ENCODE measurements at regions not wholly inside any gene's neighbourhood (a gene's known extent, or its start where the extent isn't known, plus 50 kb on each side); places are given as distances from the start of the nearest gene placed in this dataset.
A peak's percentile ranks its signal among the peaks of the same experiment; 100 is the strongest.

GRCh38 chr22:23522623-23523251 lies 57.4 kb downstream of the IGLL1 start:
- Mint-ChIP-seq H3K4me3 (no peak overlapping the region), H3K9me3 (no peaks in the 10 kb centered on the region), H3K36me3 (ENCODE audit: low read depth) (no peaks in the 10 kb centered on the region), H3K27me3 (peaks cover 21% of the 10 kb centered on the region), H3K27ac (no peak overlapping the region), H3K4me1 (peaks cover 3% of the 10 kb centered on the region)
- POLR2A ChIA-PET: no interaction called here
- DNase-seq: no peak
- CTCF ChIA-PET: no interaction called here

GRCh38 chr22:23521441-23522113 lies 58.5 kb downstream of the IGLL1 start:
- Mint-ChIP-seq H3K36me3 (ENCODE audit: low read depth) (no peaks in the 10 kb centered on the region), H3K4me1 (peaks cover 3% of the 10 kb centered on the region), H3K27me3 (peaks cover 21% of the 10 kb centered on the region), H3K27ac (no peak overlapping the region), H3K4me3 (peak overlapping the region; percentile 13), H3K9me3 (no peaks in the 10 kb centered on the region)
- CTCF ChIA-PET: interaction anchor here (1.2 kb wide), 1 partner anchor 328 kb away, joined by 3 read pairs; no protein-coding TSS in a partner anchor
- peak; percentile 78 for DNase-seq
- POLR2A ChIA-PET: no interaction called here

- ChIA-PET POLR2A (no interaction called here), CTCF (interaction anchor here (1.2 kb wide), 1 partner anchor 329 kb away, joined by 3 read pairs; no protein-coding TSS in a partner anchor)
- peaks cover 21% of the 10 kb centered on the region for H3K27me3 Mint-ChIP-seq
- DNase-seq: no peak
- no peaks in the 10 kb centered on the region for H3K9me3 Mint-ChIP-seq
- H3K4me3 Mint-ChIP-seq: peak overlapping the region; percentile 13
- no peaks in the 10 kb centered on the region for H3K36me3 Mint-ChIP-seq (ENCODE audit: low read depth)
- no peak overlapping the region for H3K27ac Mint-ChIP-seq
- peaks cover 3% of the 10 kb centered on the region for H3K4me1 Mint-ChIP-seq
These were observed 59.1 kb downstream of the IGLL1 start for GRCh38 chr22:23520863-23521440.

GRCh38 chr22:23519442-23520157 lies 60.5 kb downstream of the IGLL1 start:
- peaks cover 21% of the 10 kb centered on the region for H3K27me3 Mint-ChIP-seq
- H3K27ac Mint-ChIP-seq: no peak overlapping the region
- H3K9me3 Mint-ChIP-seq: no peaks in the 10 kb centered on the region
- ChIA-PET CTCF (no interaction called here), POLR2A (no interaction called here)
- no peak overlapping the region for H3K4me3 Mint-ChIP-seq
- no peak for DNase-seq
- no peaks in the 10 kb centered on the region for H3K36me3 Mint-ChIP-seq (ENCODE audit: low read depth)
- H3K4me1 Mint-ChIP-seq: peaks cover 3% of the 10 kb centered on the region

- no peak overlapping the region for H3K27ac Mint-ChIP-seq
- no peak for DNase-seq
- peaks cover 17% of the 10 kb centered on the region for H3K27me3 Mint-ChIP-seq
- ChIA-PET CTCF (no interaction called here), POLR2A (no interaction called here)
- H3K36me3 Mint-ChIP-seq (ENCODE audit: low read depth): no peaks in the 10 kb centered on the region
- H3K9me3 Mint-ChIP-seq: no peaks in the 10 kb centered on the region
- no peak overlapping the region for H3K4me3 Mint-ChIP-seq
- H3K4me1 Mint-ChIP-seq: peaks cover 3% of the 10 kb centered on the region
These were observed 61.5 kb downstream of the IGLL1 start for GRCh38 chr22:23518376-23519187.

GRCh38 chr22:23517804-23518375 lies 62.2 kb downstream of the IGLL1 start:
- ChIA-PET POLR2A (no interaction called here), CTCF (no interaction called here)
- Mint-ChIP-seq H3K27ac (no peak overlapping the region), H3K27me3 (peaks cover 13% of the 10 kb centered on the region), H3K9me3 (no peaks in the 10 kb centered on the region), H3K36me3 (ENCODE audit: low read depth) (no peaks in the 10 kb centered on the region), H3K4me1 (peaks cover 3% of the 10 kb centered on the region), H3K4me3 (no peak overlapping the region)
- DNase-seq: no peak

- Mint-ChIP-seq H3K4me3 (no peak overlapping the region), H3K36me3 (ENCODE audit: low read depth) (no peaks in the 10 kb centered on the region), H3K4me1 (peaks cover 3% of the 10 kb centered on the region), H3K27me3 (peaks cover 11% of the 10 kb centered on the region), H3K9me3 (no peaks in the 10 kb centered on the region), H3K27ac (no peak overlapping the region)
- no peak for DNase-seq
- ChIA-PET POLR2A (no interaction called here), CTCF (no interaction called here)
These were observed 63.8 kb downstream of the IGLL1 start for GRCh38 chr22:23516304-23516703.

- Mint-ChIP-seq H3K9me3 (no peaks in the 10 kb centered on the region), H3K27ac (no peak overlapping the region), H3K4me3 (no peak overlapping the region), H3K27me3 (peaks cover 8% of the 10 kb centered on the region), H3K4me1 (no peaks in the 10 kb centered on the region), H3K36me3 (ENCODE audit: low read depth) (no peaks in the 10 kb centered on the region)
- no peak for DNase-seq
- ChIA-PET POLR2A (no interaction called here), CTCF (no interaction called here)
These were observed 65.6 kb downstream of the IGLL1 start for GRCh38 chr22:23514322-23515038.

GRCh38 chr22:23513705-23514104 lies 66.4 kb downstream of the IGLL1 start:
- CTCF ChIA-PET: no interaction called here
- Mint-ChIP-seq H3K4me1 (no peaks in the 10 kb centered on the region), H3K9me3 (no peaks in the 10 kb centered on the region), H3K4me3 (no peak overlapping the region), H3K36me3 (ENCODE audit: low read depth) (no peaks in the 10 kb centered on the region), H3K27ac (no peak overlapping the region), H3K27me3 (peaks cover 6% of the 10 kb centered on the region)
- no peak for DNase-seq
- POLR2A ChIA-PET: no interaction called here

GRCh38 chr22:23513133-23513532 lies 67.0 kb downstream of the IGLL1 start:
- no peak overlapping the region for H3K27ac Mint-ChIP-seq
- H3K27me3 Mint-ChIP-seq: peaks cover 4% of the 10 kb centered on the region

GRCh38 chr22:23512721-23513120 lies 67.4 kb downstream of the IGLL1 start:
- POLR2A ChIA-PET: no interaction called here
- Mint-ChIP-seq H3K27ac (no peak overlapping the region), H3K27me3 (peaks cover 4% of the 10 kb centered on the region), H3K36me3 (ENCODE audit: low read depth) (no peaks in the 10 kb centered on the region), H3K4me3 (no peak overlapping the region), H3K4me1 (no peaks in the 10 kb centered on the region), H3K9me3 (no peaks in the 10 kb centered on the region)
- CTCF ChIA-PET: no interaction called here
- DNase-seq: no peak

More at GRCh38 chr22:23513133-23513532, 67.0 kb downstream of the IGLL1 start:
- no peak for DNase-seq
- POLR2A ChIA-PET: no interaction called here
- no peaks in the 10 kb centered on the region for H3K9me3 Mint-ChIP-seq
- no peaks in the 10 kb centered on the region for H3K36me3 Mint-ChIP-seq (ENCODE audit: low read depth)
- H3K4me3 Mint-ChIP-seq: no peak overlapping the region
- no peaks in the 10 kb centered on the region for H3K4me1 Mint-ChIP-seq
- CTCF ChIA-PET: no interaction called here

- Mint-ChIP-seq H3K9me3 (no peaks in the 10 kb centered on the region), H3K27me3 (peaks cover 4% of the 10 kb centered on the region), H3K27ac (no peak overlapping the region), H3K4me1 (no peaks in the 10 kb centered on the region), H3K4me3 (no peak overlapping the region), H3K36me3 (ENCODE audit: low read depth) (no peaks in the 10 kb centered on the region)
- ChIA-PET CTCF (no interaction called here), POLR2A (no interaction called here)
- DNase-seq: no peak
These were observed 67.8 kb downstream of the IGLL1 start for GRCh38 chr22:23512348-23512705.

Measured in activated CD4-positive, alpha-beta memory T cell treated with anti-CD3 and anti-CD28 coated beads, Interleukin-2, amount 10 ng/mL, durations not matched to agents 7 days and 5 days (primary cell).